ENCODE measurements at regions not wholly inside any gene's neighbourhood (a gene's known extent, or its start where the extent isn't known, plus 50 kb on each side); places are given as distances from the start of the nearest gene placed in this dataset.
"Not testable (repeated sequence)": the region's sequence is repeated elsewhere in the genome, so short reads cannot be mapped to it uniquely, and the experiment has no call there.

GRCh38 chr5:39691993-39692392, 267.2 kb upstream of the DAB2 start:
- H3K4me1 ChIP-seq (ENCODE audit: control insufficient read depth in 5 of 5, insufficient read depth in 5 of 5, low read length in 5 of 5): no peaks in the 10 kb centered on the region
- H3K9ac ChIP-seq (ENCODE audit: insufficient read depth in 1 of 2, low read length in 2 of 2): no peak overlapping the region
- peaks cover 0 to 5% (median 1%) of the 10 kb centered on the region in 4 donors for H3K9me3 ChIP-seq (ENCODE audit: control insufficient read depth in 4 of 4, insufficient read depth in 3 of 4, low read length in 3 of 4)
- no peak for TF ChIP-seq CTCF (IDR thresholded peaks at IDR 0.05; ENCODE audit: control extremely low read depth, extremely low read depth)
- ATAC-seq (ENCODE audit: insufficient read depth, low FRiP score) (no peak), DNase-seq (no peak)
- H3K27ac ChIP-seq (ENCODE audit: low read depth in 1 of 2, low read length in 1 of 2): no peak overlapping the region
- no peak overlapping the region for H3K4me3 ChIP-seq
- no peaks in the 10 kb centered on the region for H3K27me3 ChIP-seq (ENCODE audit: control insufficient read depth in 3 of 3, insufficient read depth in 3 of 3, low read length in 2 of 3)
- H3K36me3 ChIP-seq (ENCODE audit: control insufficient read depth in 4 of 4, insufficient read depth in 4 of 4, low read length in 4 of 4): no peaks in the 10 kb centered on the region
- WGBS, 2 donors: 66 to 73% methylated on average over 2 of the region's 2 CpGs

- TF ChIP-seq CTCF (IDR thresholded peaks at IDR 0.05; ENCODE audit: control extremely low read depth, extremely low read depth): no peak
- ATAC-seq (ENCODE audit: insufficient read depth, low FRiP score): no peak
- H3K27me3 ChIP-seq (ENCODE audit: control insufficient read depth in 3 of 3, insufficient read depth in 3 of 3, low read length in 2 of 3): no peaks in the 10 kb centered on the region
Measured at GRCh38 chr5:39691136-39691535, 266.4 kb upstream of the DAB2 start.

GRCh38 chr5:39689919-39690318, 265.1 kb upstream of the DAB2 start:
- no peak for TF ChIP-seq CTCF (IDR thresholded peaks at IDR 0.05; ENCODE audit: control extremely low read depth, extremely low read depth)
- no peaks in the 10 kb centered on the region for H3K4me1 ChIP-seq (ENCODE audit: control insufficient read depth in 5 of 5, insufficient read depth in 5 of 5, low read length in 5 of 5)
- no peak overlapping the region for H3K9ac ChIP-seq (ENCODE audit: insufficient read depth in 1 of 2, low read length in 2 of 2)
- no peak overlapping the region for H3K27ac ChIP-seq (ENCODE audit: low read depth in 1 of 2, low read length in 1 of 2)
- H3K36me3 ChIP-seq (ENCODE audit: control insufficient read depth in 4 of 4, insufficient read depth in 4 of 4, low read length in 4 of 4): no peaks in the 10 kb centered on the region
- H3K9me3 ChIP-seq (ENCODE audit: control insufficient read depth in 4 of 4, insufficient read depth in 3 of 4, low read length in 3 of 4): peaks cover 0 to 5% (median 1%) of the 10 kb centered on the region in 4 donors
- H3K4me3 ChIP-seq: no peak overlapping the region
- ATAC-seq (ENCODE audit: insufficient read depth, low FRiP score) (no peak), DNase-seq (no peak)
- no peaks in the 10 kb centered on the region for H3K27me3 ChIP-seq (ENCODE audit: control insufficient read depth in 3 of 3, insufficient read depth in 3 of 3, low read length in 2 of 3)

More at GRCh38 chr5:39691136-39691535, 266.4 kb upstream of the DAB2 start:
- Histone ChIP-seq H3K4me1 (ENCODE audit: control insufficient read depth in 5 of 5, insufficient read depth in 5 of 5, low read length in 5 of 5) (no peaks in the 10 kb centered on the region), H3K9me3 (ENCODE audit: control insufficient read depth in 4 of 4, insufficient read depth in 3 of 4, low read length in 3 of 4) (peaks cover 0 to 5% (median 1%) of the 10 kb centered on the region in 4 donors), H3K27ac (ENCODE audit: low read depth in 1 of 2, low read length in 1 of 2) (no peak overlapping the region), H3K4me3 (no peak overlapping the region), H3K36me3 (ENCODE audit: control insufficient read depth in 4 of 4, insufficient read depth in 4 of 4, low read length in 4 of 4) (no peaks in the 10 kb centered on the region), H3K9ac (ENCODE audit: insufficient read depth in 1 of 2, low read length in 2 of 2) (no peak overlapping the region)
- DNase-seq: no peak
- WGBS, 2 donors: 76 to 83% methylated on average over 1 of the region's 1 CpG

GRCh38 chr5:39687924-39688323, 263.1 kb upstream of the DAB2 start:
- not testable (repeated sequence) for H3K36me3 ChIP-seq (ENCODE audit: control insufficient read depth in 4 of 4, insufficient read depth in 4 of 4, low read length in 4 of 4); H3K27me3 ChIP-seq (ENCODE audit: control insufficient read depth in 3 of 3, insufficient read depth in 3 of 3, low read length in 2 of 3); H3K4me1 ChIP-seq (ENCODE audit: control insufficient read depth in 5 of 5, insufficient read depth in 5 of 5, low read length in 5 of 5); H3K9me3 ChIP-seq (ENCODE audit: control insufficient read depth in 4 of 4, insufficient read depth in 3 of 4, low read length in 3 of 4); H3K4me3 ChIP-seq; H3K9ac ChIP-seq (ENCODE audit: insufficient read depth in 1 of 2, low read length in 2 of 2); H3K27ac ChIP-seq (ENCODE audit: low read depth in 1 of 2, low read length in 1 of 2); DNase-seq; ATAC-seq (ENCODE audit: insufficient read depth, low FRiP score)
- 89 to 94% methylated on average over 8 of the region's 8 CpGs for WGBS, 2 donors
